WI38 (cell line): ENCODE measurements at regions not wholly inside any gene's neighbourhood (a gene's known extent, or its start where the extent isn't known, plus 50 kb on each side); places are given as distances from the start of the nearest gene placed in this dataset.

Source experiments
- H3K4me3 ChIP-seq: 2 replicates; pipeline ENCODE4 v1.5.1; 2011; ENCODE audit warnings: low read depth, mild to moderate bottlenecking, control low read depth, low read length
- TF ChIP-seq, protein P1 (sequence below): IDR thresholded peaks from 2 replicates; pipeline ENCODE4 v1.5.1; 2012; ENCODE audit warnings: low read depth, mild to moderate bottlenecking, control low read depth, low read length

DNA sequence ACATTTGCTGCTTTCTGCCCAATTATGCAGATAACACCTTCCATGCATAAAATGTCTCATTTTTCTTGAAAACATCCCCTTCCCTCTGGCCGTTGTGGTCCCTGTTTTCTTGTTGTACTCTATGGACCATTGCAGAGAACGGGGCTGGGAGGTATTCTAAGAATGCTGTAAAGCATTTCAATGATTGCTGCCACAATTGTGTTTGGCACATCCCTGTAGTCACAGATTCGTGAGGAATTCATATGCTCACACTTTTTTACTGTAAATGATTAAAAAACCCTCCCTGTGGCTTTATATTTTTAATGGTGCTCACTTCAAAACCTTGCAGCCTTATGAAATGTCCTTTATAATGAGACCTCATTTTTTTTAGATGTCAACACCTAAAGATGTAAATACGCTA lies 207.2 kb upstream of the GBE1 start:
- TF ChIP-seq, protein P1, sequence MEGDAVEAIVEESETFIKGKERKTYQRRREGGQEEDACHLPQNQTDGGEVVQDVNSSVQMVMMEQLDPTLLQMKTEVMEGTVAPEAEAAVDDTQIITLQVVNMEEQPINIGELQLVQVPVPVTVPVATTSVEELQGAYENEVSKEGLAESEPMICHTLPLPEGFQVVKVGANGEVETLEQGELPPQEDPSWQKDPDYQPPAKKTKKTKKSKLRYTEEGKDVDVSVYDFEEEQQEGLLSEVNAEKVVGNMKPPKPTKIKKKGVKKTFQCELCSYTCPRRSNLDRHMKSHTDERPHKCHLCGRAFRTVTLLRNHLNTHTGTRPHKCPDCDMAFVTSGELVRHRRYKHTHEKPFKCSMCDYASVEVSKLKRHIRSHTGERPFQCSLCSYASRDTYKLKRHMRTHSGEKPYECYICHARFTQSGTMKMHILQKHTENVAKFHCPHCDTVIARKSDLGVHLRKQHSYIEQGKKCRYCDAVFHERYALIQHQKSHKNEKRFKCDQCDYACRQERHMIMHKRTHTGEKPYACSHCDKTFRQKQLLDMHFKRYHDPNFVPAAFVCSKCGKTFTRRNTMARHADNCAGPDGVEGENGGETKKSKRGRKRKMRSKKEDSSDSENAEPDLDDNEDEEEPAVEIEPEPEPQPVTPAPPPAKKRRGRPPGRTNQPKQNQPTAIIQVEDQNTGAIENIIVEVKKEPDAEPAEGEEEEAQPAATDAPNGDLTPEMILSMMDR: no peak

DNA sequence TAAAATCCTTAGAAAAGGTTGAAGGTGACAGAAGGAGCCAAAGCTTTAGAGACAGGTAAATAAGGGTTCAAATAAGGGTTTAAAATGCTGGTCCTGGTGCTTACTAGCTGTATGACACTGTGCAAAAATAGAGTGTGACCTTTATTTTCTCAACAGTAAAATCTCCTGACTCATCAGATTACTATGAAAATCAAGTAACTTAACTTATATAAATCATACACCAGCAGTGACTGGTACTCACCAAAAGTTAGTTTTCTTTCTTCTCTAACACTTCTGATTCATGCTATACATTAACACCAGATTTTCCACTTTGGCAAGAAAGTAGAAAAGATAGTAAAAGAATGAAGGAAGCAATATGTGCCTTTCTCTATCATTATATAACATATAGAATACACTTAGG lies 205.9 kb upstream of the GBE1 start:
- TF ChIP-seq, protein P1: no peak
- H3K4me3 ChIP-seq: no peak overlapping the region

More for the DNA sequence above, 207.2 kb upstream of the GBE1 start:
- H3K4me3 ChIP-seq: no peak overlapping the region

DNA sequence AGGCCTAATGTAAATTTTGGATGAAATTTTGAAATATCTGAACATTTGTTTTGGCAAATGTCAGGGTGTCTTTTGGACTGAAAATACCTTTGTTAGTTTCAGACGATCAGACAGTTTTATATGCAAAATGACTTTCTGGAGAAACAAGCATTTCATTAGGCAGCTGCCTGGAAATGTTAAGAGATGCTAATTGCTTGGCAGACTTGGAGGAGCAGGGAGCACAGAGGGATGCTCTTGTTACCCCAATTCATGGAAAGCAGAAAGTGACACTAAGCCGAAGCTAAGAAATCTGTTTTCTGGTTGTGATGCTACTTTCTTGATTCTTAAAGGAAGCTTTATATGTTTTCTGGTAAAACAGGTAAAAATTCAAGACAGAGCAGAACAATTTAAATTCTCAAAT lies 204.3 kb upstream of the GBE1 start:
- H3K4me3 ChIP-seq: no peak overlapping the region
- TF ChIP-seq, protein P1: no peak

DNA sequence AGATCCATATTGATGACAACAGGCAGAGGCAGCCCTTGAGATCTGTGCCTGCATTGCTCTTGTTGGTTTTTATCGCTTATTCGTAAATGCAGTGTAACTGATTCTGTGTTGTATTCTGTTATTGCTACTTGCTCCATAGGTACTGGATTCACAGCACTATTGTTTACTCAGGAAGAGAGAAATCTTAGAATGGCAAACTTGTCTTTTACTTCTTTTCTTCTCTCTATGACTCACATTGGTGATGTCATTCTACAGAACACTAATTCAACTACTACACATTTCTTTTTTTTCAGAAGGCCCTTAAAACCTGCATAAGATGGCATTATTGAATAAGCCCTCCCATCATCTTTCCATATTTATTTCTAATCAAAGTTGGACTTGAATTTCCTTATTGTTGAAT lies 201.0 kb upstream of the GBE1 start:
- TF ChIP-seq, protein P1: no peak
- H3K4me3 ChIP-seq: no peak overlapping the region

DNA sequence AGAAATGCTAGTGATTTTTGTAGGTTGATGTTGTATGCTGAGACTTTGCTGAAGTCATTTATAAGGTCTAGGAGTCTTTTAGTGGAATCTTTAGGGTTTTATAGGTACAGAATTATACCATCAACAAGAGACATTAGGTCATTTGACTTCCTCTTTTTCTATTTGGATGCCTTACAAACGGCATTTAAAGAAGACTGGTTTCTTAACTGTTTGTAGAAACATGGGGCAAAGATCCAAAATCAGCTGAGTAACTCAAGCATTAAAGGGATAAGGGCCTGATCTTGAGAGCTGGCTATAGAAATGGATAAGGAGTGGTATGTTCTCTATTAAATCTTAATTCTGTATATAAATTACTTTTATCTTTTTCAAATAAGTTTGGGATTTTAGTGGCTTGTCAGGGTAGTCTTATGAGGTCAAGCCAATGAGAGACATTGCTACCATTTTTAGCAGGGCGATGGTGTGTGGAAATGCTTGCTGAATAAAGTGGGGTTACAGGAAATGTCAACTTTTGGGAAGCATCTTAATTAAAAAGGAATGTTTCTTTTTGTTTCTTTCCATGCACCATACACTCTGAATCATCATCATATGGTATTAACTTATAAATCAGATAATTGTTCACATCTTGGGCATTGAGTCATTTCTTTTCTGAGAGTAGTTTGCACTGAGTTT lies 197.7 kb upstream of the GBE1 start:
- H3K4me3 ChIP-seq: no peak overlapping the region
- TF ChIP-seq, protein P1: no peak

DNA sequence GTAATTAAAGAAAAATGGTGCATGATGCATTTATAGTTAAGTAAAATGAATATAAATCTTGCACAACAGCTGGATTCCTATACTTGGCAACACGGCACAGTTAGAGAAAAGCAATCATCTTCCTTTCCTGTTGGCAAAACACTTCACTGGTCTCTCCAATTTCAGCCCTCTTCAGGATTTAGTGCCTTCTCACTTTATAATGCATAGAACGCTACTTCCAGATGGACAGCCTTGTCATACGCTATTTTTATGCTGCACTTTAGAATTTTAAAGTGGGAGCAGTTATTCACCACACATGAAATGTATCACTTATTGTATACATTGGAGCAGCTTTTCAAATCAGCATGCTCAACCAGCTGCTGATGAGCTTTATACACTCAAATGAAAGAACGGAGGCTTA lies 194.4 kb upstream of the GBE1 start:
- H3K4me3 ChIP-seq: no peak overlapping the region
- TF ChIP-seq, protein P1: no peak

DNA sequence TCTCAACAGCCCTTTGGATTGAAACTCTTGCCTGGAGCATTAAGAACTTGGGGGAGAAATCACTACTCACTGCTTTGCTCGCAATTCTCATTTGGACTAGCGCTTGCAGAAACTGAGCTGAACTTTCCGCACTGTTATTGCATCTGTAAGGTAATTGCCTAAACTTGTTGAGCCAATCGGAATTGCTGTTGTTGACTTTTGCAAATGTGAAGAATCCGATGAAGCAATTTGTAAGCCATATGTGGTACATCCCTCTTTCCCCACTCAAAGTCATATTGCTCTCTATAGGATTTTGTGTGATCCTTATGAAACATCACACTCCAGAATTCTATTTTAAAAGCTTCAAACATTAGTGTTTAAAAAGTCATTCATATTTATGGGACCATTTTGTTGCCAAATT lies 191.7 kb upstream of the GBE1 start:
- no peak overlapping the region for H3K4me3 ChIP-seq
- TF ChIP-seq, protein P1: no peak
